Stomach (tissue), 8 donors: ENCODE measurements at regions not wholly inside any gene's neighbourhood (a gene's known extent, or its start where the extent isn't known, plus 50 kb on each side); places are given as distances from the start of the nearest gene placed in this dataset.

ENCODE experiments used
- DNase-seq, 2 donors: peaks; one replicate each; pipeline versions ENCODE4 v3.0.0 to v3.0.0-alpha.2; 2013 to 2019
- H3K27ac ChIP-seq, 5 donors: fragments of 200-600 bp in 4 of 5; sonication (generic) in 4 of 5; one replicate each; pipeline ENCODE4 v1.5.1; 2013 to 2019; ENCODE audit warnings: mild to moderate bottlenecking in 1 of 5, moderate library complexity in 1 of 5
- H3K27me3 ChIP-seq, 3 donors: fragments of 200-600 bp; sonication (generic); one replicate each; pipeline ENCODE4 v1.5.1; 2017 to 2019; ENCODE audit warnings: mixed run types in 1 of 3
- H3K36me3 ChIP-seq, 4 donors: fragments of 200-600 bp; sonication (generic); 1 replicate in 3 of 4; 2 replicates in 1 of 4; pipeline ENCODE4 v1.5.1; 2016 to 2019
- H3K4me1 ChIP-seq, 4 donors: fragments of 200-600 bp; sonication (generic); one replicate each; pipeline ENCODE4 v1.5.1; 2016 to 2019
- H3K4me3 ChIP-seq, 4 donors: fragments of 200-600 bp; sonication (generic) in 3 of 4; one replicate each; pipeline ENCODE4 v1.5.1; 2016 to 2019; ENCODE audit warnings: mild to moderate bottlenecking in 1 of 4
- H3K9me3 ChIP-seq, 4 donors: fragments of 200-600 bp; sonication (generic); one replicate each; pipeline ENCODE4 v1.5.1; 2016 to 2019
- EP300 ChIP-seq: sonication (generic); formaldehyde crosslinking; IDR thresholded peaks from one replicate; pipeline ENCODE4 v1.6.1; 2017; ENCODE audit warnings: antibody characterized with exemption
- POLR2A ChIP-seq, 4 donors: fragments of 450-650 bp; IDR thresholded peaks; one replicate each; pipeline ENCODE4 v1.6.1; 2016; ENCODE audit warnings: antibody characterized with exemption in 4 of 4, control low read depth in 2 of 4, mild to moderate bottlenecking in 1 of 4, moderate library complexity in 1 of 4
- POLR2AphosphoS5 ChIP-seq, 3 donors: sonication (generic); formaldehyde crosslinking; IDR thresholded peaks; one replicate each; pipeline ENCODE4 v1.6.1; 2016; ENCODE audit warnings: antibody characterized with exemption in 3 of 3
- WGBS, 5 donors: extraction: QIAGEN DNeasy Blood & Tissue Kit in 3 of 5; methylation state at CpG; one replicate each; pipeline versions ENCODE4 v1.1.5 to v1.1.7; 2013 to 2018; 5-methylcytosine and 5-hydroxymethylcytosine counted together
- intact Hi-C: fragments of 100-400 bp; cut with DNase I; formaldehyde crosslinking; loops from one replicate; pipeline ENCODE4 v1.15.1; 2023; ENCODE audit warnings: low total_unique reads
- TF ChIP-seq, protein P1 (sequence below), 7 experiments: fragments of 450-650 bp in 4 of 7; fragments of 200-600 bp in 3 of 7; sonication (generic) in 3 of 7; IDR thresholded peaks; one replicate each; pipeline ENCODE4 v1.5.1; 2016 to 2019; ENCODE audit warnings: antibody characterized with exemption in 7 of 7, control low read depth in 2 of 7, mild to moderate bottlenecking in 1 of 7
- donor health status: healthy with polysubstance abuse.
- donor health status: Bipolar disorder and iron deficiency.
- donor health status: healthy.

- 63 to 74% (median 73%) methylated on average over 4 of the region's 4 CpGs for WGBS, 5 donors
- Histone ChIP-seq H3K27me3 (no peaks in the 10 kb centered on the region), H3K9me3 (no peaks in the 10 kb centered on the region), H3K27ac (peak overlapping the region in 1 of 5 donors; percentile 3), H3K4me1 (peaks cover 0 to 13% (median 0%) of the 10 kb centered on the region in 4 donors), H3K4me3 (no peak overlapping the region), H3K36me3 (no peaks in the 10 kb centered on the region)
- TF ChIP-seq POLR2A (IDR thresholded peaks at IDR 0.05) (no peak), EP300 (no peak)
- intact Hi-C loops = no loop called here
- DNase-seq = no peak
Measured at GRCh38 chr18:61972389-61973264, 79.8 kb upstream of the RNF152 start.

DNA sequence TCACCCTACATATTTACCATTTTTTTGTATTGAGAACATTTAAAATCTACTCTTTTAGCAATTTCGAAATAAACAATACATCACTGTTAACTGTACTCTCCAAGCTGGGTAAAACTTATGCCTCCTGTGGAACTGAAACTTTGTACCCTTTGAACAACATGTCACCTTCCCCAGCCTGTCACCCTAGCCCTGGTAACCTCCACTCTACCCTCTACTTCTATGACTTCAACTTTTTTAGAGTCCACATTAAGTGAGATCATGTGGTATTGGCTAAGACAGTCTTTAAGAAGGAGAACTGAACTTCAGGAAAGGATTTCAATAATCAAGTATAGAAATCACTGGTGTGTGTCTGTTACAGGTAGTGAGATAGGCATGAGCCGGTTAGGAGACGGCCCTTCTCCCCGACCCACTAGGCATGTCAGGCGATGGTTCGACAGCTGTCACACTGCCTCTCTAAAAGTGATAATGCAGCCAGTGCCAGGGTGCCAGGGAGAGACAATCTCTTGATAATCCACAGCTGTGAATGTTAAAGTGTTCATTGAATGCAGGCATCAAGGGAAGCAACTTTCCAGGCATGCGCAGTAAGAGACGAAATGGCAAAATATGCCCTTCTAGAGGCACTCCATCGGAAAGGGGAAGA, 74.6 kb upstream of the RNF152 start:
- intact Hi-C loops = no loop called here
- no peak for DNase-seq
- no peaks in the 10 kb centered on the region for H3K27me3 ChIP-seq
- no peaks in the 10 kb centered on the region for H3K9me3 ChIP-seq
- H3K4me1 ChIP-seq = peaks cover 0 to 15% (median 9%) of the 10 kb centered on the region in 4 donors
- H3K36me3 ChIP-seq = no peaks in the 10 kb centered on the region
- H3K27ac ChIP-seq = no peak overlapping the region
- H3K4me3 ChIP-seq = no peak overlapping the region
- WGBS, 5 donors = 93 to 98% (median 96%) methylated on average over 9 of the region's 9 CpGs
- TF ChIP-seq EP300 (no peak), POLR2A (IDR thresholded peaks at IDR 0.05) (no peak), POLR2AphosphoS5 (IDR thresholded peaks at IDR 0.05) (no peak)
- TF ChIP-seq, protein P1, sequence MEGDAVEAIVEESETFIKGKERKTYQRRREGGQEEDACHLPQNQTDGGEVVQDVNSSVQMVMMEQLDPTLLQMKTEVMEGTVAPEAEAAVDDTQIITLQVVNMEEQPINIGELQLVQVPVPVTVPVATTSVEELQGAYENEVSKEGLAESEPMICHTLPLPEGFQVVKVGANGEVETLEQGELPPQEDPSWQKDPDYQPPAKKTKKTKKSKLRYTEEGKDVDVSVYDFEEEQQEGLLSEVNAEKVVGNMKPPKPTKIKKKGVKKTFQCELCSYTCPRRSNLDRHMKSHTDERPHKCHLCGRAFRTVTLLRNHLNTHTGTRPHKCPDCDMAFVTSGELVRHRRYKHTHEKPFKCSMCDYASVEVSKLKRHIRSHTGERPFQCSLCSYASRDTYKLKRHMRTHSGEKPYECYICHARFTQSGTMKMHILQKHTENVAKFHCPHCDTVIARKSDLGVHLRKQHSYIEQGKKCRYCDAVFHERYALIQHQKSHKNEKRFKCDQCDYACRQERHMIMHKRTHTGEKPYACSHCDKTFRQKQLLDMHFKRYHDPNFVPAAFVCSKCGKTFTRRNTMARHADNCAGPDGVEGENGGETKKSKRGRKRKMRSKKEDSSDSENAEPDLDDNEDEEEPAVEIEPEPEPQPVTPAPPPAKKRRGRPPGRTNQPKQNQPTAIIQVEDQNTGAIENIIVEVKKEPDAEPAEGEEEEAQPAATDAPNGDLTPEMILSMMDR (IDR thresholded peaks at IDR 0.05) = no peak

- intact Hi-C loops = no loop called here
- no peaks in the 10 kb centered on the region for H3K9me3 ChIP-seq
- TF ChIP-seq, protein P1 (IDR thresholded peaks at IDR 0.05) = no peak
- no peak for TF ChIP-seq POLR2AphosphoS5 (IDR thresholded peaks at IDR 0.05)
- peaks cover 0 to 16% (median 9%) of the 10 kb centered on the region in 4 donors for H3K4me1 ChIP-seq
- H3K27me3 ChIP-seq = no peaks in the 10 kb centered on the region
- no peak for DNase-seq
- no peak overlapping the region for H3K27ac ChIP-seq
- no peak overlapping the region for H3K4me3 ChIP-seq
- H3K36me3 ChIP-seq = no peaks in the 10 kb centered on the region
- 80 to 97% (median 92%) methylated on average over 6 of the region's 6 CpGs for WGBS, 5 donors
Measured at GRCh38 chr18:61965311-61965710, 72.5 kb upstream of the RNF152 start.

GRCh38 chr18:61964616-61965015, 71.8 kb upstream of the RNF152 start:
- H3K27me3 ChIP-seq = no peaks in the 10 kb centered on the region
- no peak for DNase-seq
- H3K4me3 ChIP-seq = no peak overlapping the region
- no peaks in the 10 kb centered on the region for H3K9me3 ChIP-seq
- H3K36me3 ChIP-seq = no peaks in the 10 kb centered on the region
- H3K4me1 ChIP-seq = peaks cover 0 to 22% (median 9%) of the 10 kb centered on the region in 4 donors
- intact Hi-C loops = no loop called here
- no peak overlapping the region for H3K27ac ChIP-seq
- TF ChIP-seq, protein P1 (IDR thresholded peaks at IDR 0.05) = no peak

DNA sequence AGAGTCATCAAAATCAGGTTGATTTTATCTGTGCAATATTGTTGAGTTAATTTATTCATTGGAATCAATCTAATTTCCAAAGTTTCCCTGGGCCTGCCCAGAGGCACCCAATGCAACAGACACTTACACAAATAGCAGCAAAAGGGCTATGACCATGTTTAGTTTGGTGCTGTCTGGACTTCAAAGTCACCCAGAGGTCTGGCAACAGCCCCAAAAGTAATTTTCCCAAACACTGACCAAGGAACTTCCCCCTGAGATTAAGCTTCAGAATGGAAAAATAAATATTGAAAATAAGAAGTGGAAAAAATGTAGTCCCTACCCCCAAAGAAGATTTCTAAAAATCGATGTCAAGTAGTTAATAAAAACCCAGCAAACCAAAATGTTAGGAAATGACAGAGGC, 70.9 kb upstream of the RNF152 start:
- intact Hi-C loops = no loop called here
- Histone ChIP-seq H3K27me3 (no peaks in the 10 kb centered on the region), H3K9me3 (no peaks in the 10 kb centered on the region), H3K4me1 (peaks cover 0 to 29% (median 9%) of the 10 kb centered on the region in 4 donors), H3K27ac (peak overlapping the region in 2 of 5 donors; percentile 17 to 30), H3K4me3 (no peak overlapping the region), H3K36me3 (no peaks in the 10 kb centered on the region)
- TF ChIP-seq POLR2A (IDR thresholded peaks at IDR 0.05) = no peak
- no peak for TF ChIP-seq EP300
- no peak for TF ChIP-seq POLR2AphosphoS5 (IDR thresholded peaks at IDR 0.05)
- TF ChIP-seq, protein P1 (IDR thresholded peaks at IDR 0.05) = no peak
- WGBS, 5 donors = 12 to 33% (median 15%) methylated on average over 1 of the region's 1 CpG
- DNase-seq = peak in 1 of 2 donors; percentile 42
